K562 (cell line): ENCODE measurements at regions not wholly inside any gene's neighbourhood (a gene's known extent, or its start where the extent isn't known, plus 50 kb on each side); places are given as distances from the start of the nearest gene placed in this dataset.

Source experiments
- CBFA2T3 ChIP-seq: fragments of 450-650 bp; IDR thresholded peaks from 2 replicates; pipeline ENCODE4 v1.6.1; 2017
- KLF13 ChIP-seq: fragments of 450-650 bp; IDR thresholded peaks from 2 replicates; pipeline ENCODE4 v1.6.1; 2016; ENCODE audit warnings: missing genetic modification characterization, low read depth, mild to moderate bottlenecking, missing compliant biosample characterization, moderate library complexity, borderline replicate concordance
- MED1 ChIP-seq: sonication (generic); formaldehyde crosslinking; IDR thresholded peaks from 2 replicates; pipeline ENCODE4 v1.8.1; 2023; ENCODE audit warnings: missing genetic modification reagents, borderline replicate concordance
- NCOA4 ChIP-seq: fragments of 450-650 bp; IDR thresholded peaks from 2 replicates; pipeline ENCODE4 v1.6.1; 2018; ENCODE audit warnings: mild to moderate bottlenecking; ENCODE audit not compliant: partially characterized antibody
- POLR2A ChIP-seq: fragments of 450-650 bp; conservative IDR thresholded peaks from 2 replicates; pipeline ENCODE4 v1.6.1; 2016
- ZNF277 ChIP-seq: fragments of 250-450 bp; sonication (Bioruptor Pico); IDR thresholded peaks from 2 replicates; pipeline ENCODE4 v1.8.0; 2022; ENCODE audit warnings: inconsistent platforms, mild to moderate bottlenecking, moderate library complexity, borderline replicate concordance
- TF ChIP-seq, protein P1 (sequence below), 3 experiments: IDR thresholded peaks in 2 of 3; conservative IDR thresholded peaks in 1 of 3; 2 replicates each; pipeline ENCODE4 v1.5.1; 2011 to 2012; ENCODE audit warnings: low read length in 3 of 3, mild to moderate bottlenecking in 3 of 3, control low read depth in 2 of 3, improper control_type of control experiment in 1 of 3, inconsistent platforms in 1 of 3, low read depth in 1 of 3, mixed read lengths in 1 of 3, moderate library complexity in 1 of 3; ENCODE audit not compliant: insufficient read depth in 2 of 3

DNA sequence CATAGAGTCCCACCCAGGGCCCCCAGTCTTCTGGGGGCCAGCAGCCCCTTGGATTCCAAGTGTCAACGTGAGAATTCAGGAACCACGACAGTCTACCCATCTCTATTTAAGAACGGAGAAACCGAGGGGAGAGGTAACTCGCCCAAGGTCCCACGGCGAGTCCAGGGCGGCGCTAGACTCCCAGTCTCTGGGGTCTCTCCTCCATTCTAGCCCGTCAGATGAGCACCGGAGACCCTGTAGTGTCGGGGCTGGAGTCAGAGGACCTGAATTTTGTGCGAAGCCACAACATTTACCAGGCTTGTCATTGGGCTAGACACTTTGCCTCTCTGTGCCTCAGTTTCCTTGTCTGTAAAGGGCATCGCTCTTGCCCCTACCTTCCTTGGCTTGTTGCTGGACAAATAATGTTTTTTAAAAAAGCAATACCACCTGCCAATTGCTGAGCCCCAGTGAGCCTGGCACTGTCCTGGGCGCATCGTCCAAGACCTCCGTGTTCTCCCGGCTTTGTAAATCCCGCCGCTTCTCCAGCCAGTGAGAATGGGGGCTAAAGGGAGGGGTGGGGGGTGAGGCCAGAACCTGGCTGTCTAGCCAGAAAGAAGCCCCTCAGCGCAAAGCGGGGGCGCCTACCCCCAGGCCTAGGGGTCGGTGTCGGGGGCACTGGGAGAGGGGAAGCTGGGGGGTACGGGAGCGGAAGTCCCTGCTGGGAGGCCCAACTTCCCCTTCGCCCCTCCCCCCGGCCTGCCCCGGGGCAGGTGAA, 91.7 kb downstream of the NCR2 start:
- TF ChIP-seq MED1 (no peak), POLR2A (no peak), ZNF277 (CRISPR knock-in tag) (no peak), CBFA2T3 (no peak), KLF13 (no peak), NCOA4 (no peak)
- TF ChIP-seq, protein P1, sequence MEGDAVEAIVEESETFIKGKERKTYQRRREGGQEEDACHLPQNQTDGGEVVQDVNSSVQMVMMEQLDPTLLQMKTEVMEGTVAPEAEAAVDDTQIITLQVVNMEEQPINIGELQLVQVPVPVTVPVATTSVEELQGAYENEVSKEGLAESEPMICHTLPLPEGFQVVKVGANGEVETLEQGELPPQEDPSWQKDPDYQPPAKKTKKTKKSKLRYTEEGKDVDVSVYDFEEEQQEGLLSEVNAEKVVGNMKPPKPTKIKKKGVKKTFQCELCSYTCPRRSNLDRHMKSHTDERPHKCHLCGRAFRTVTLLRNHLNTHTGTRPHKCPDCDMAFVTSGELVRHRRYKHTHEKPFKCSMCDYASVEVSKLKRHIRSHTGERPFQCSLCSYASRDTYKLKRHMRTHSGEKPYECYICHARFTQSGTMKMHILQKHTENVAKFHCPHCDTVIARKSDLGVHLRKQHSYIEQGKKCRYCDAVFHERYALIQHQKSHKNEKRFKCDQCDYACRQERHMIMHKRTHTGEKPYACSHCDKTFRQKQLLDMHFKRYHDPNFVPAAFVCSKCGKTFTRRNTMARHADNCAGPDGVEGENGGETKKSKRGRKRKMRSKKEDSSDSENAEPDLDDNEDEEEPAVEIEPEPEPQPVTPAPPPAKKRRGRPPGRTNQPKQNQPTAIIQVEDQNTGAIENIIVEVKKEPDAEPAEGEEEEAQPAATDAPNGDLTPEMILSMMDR (IDR thresholded peaks at IDR 0.05 in 2 of 3, conservative IDR thresholded peaks at IDR 0.05 in 1 of 3; ENCODE audit: insufficient read depth in 2 of 3, low read depth in 1 of 3, low read length in 3 of 3), result no peak
